SU-DHL-6 (cell line): ENCODE measurements at regions not wholly inside any gene's neighbourhood (a gene's known extent, or its start where the extent isn't known, plus 50 kb on each side); places are given as distances from the start of the nearest gene placed in this dataset.

Experiments
- H2AFZ ChIP-seq: fragments of 200-600 bp; sonication (generic); 2 replicates; pipeline ENCODE4 v1.6.1; 2014; ENCODE audit warnings: low read depth, mild to moderate bottlenecking, moderate library complexity, mixed read lengths, antibody characterized with exemption, low read length; ENCODE audit not compliant: severe bottlenecking
- H3F3A ChIP-seq: fragments of 200-600 bp; shearing (Covaris generic); 2 replicates; pipeline ENCODE4 v1.6.0; 2016; ENCODE audit warnings: antibody characterized with exemption, mild to moderate bottlenecking; ENCODE audit not compliant: insufficient read depth
- H3K27ac ChIP-seq: fragments of 200-600 bp; sonication (generic); 2 replicates; pipeline ENCODE4 v1.5.1; 2016; ENCODE audit warnings: low read depth, mild to moderate bottlenecking, low read length, moderate library complexity, mixed read lengths
- H3K27me3 ChIP-seq: fragments of 200-600 bp; sonication (generic), shearing (Covaris generic); 2 replicates; pipeline ENCODE4 v1.6.0; 2014; ENCODE audit warnings: mild to moderate bottlenecking, low read length
- H3K36me3 ChIP-seq: fragments of 200-600 bp; sonication (generic); 2 replicates; pipeline ENCODE4 v1.6.1; 2014; ENCODE audit warnings: mild to moderate bottlenecking, low read length, mixed read lengths
- H3K4me2 ChIP-seq: fragments of 300-600, 200-600 bp; shearing (Covaris generic), sonication (generic); 2 replicates; pipeline ENCODE4 v1.6.0; 2014; ENCODE audit warnings: low read length, low read depth, mild to moderate bottlenecking; ENCODE audit not compliant: poor library complexity, severe bottlenecking
- H3K4me3 ChIP-seq: fragments of 200-600 bp; sonication (generic); 2 replicates; pipeline ENCODE4 v1.5.1; 2014; ENCODE audit warnings: antibody characterized with exemption, low read length, mild to moderate bottlenecking, mixed read lengths; ENCODE audit not compliant: insufficient read depth, poor library complexity, severe bottlenecking
- H3K79me2 ChIP-seq: fragments of 200-600 bp; sonication (generic); 2 replicates; pipeline ENCODE4 v1.6.1; 2014; ENCODE audit warnings: mild to moderate bottlenecking, low read length, moderate library complexity; ENCODE audit not compliant: insufficient read depth
- H3K9ac ChIP-seq: fragments of 200-600 bp; sonication (generic); 2 replicates; pipeline ENCODE4 v1.7.0; 2014; ENCODE audit warnings: mild to moderate bottlenecking, low read length
- H3K9me2 ChIP-seq: fragments of 200-600 bp; sonication (generic); replicated peaks from 2 replicates; pipeline ENCODE4 v1.6.1; 2014; ENCODE audit warnings: low read length; ENCODE audit not compliant: insufficient read depth
- H3K9me3 ChIP-seq: fragments of 200-600 bp; sonication (generic); 2 replicates; pipeline ENCODE4 v1.6.1; 2014; ENCODE audit warnings: low read length, mixed read lengths; ENCODE audit not compliant: insufficient read depth
- H4K20me1 ChIP-seq: fragments of 200-600 bp; sonication (generic); 2 replicates; pipeline ENCODE4 v1.6.1; 2014; ENCODE audit warnings: low read depth, mild to moderate bottlenecking, antibody characterized with exemption, low read length, moderate library complexity, mixed read lengths
- CTCF ChIP-seq: fragments of 200-600 bp; sonication (generic); IDR thresholded peaks from one replicate; pipeline ENCODE4 v1.5.1; 2017; ENCODE audit warnings: antibody characterized with exemption, mild to moderate bottlenecking, low read length, moderate library complexity; ENCODE audit not compliant: insufficient read depth, poor library complexity, severe bottlenecking
- EZH2phosphoT487 ChIP-seq: fragments of 200-600 bp; sonication (generic), shearing (Covaris generic); conservative IDR thresholded peaks from 2 replicates; pipeline ENCODE4 v1.6.1; 2018; ENCODE audit warnings: mild to moderate bottlenecking, antibody characterized with exemption, low read length, moderate library complexity, mixed read lengths

GRCh38 chr7:3201306-3201705, 99.7 kb upstream of the SDK1 start:
- Histone ChIP-seq H3K4me2 (no peak overlapping the region), H3K27ac (no peak overlapping the region), H3K9me3 (no peaks in the 10 kb centered on the region), H4K20me1 (no peaks in the 10 kb centered on the region), H3K4me3 (no peak overlapping the region), H3K9ac (no peak overlapping the region), H3K79me2 (no peaks in the 10 kb centered on the region), H3K36me3 (no peaks in the 10 kb centered on the region), H3F3A (no peaks in the 10 kb centered on the region), H3K27me3 (no peaks in the 10 kb centered on the region), H2AFZ (no peak overlapping the region), H3K9me2 (no peaks in the 10 kb centered on the region)
- TF ChIP-seq EZH2phosphoT487 (no peak), CTCF (no peak)

- Histone ChIP-seq H3K9me3 (no peaks in the 10 kb centered on the region), H3K27me3 (no peaks in the 10 kb centered on the region), H2AFZ (no peak overlapping the region), H3K27ac (no peak overlapping the region), H3K9me2 (no peaks in the 10 kb centered on the region), H3K9ac (no peak overlapping the region), H3K79me2 (no peaks in the 10 kb centered on the region), H3F3A (no peaks in the 10 kb centered on the region), H3K36me3 (no peaks in the 10 kb centered on the region), H3K4me2 (no peak overlapping the region), H4K20me1 (no peaks in the 10 kb centered on the region), H3K4me3 (no peak overlapping the region)
- TF ChIP-seq EZH2phosphoT487 (no peak), CTCF (no peak)
Observed at GRCh38 chr7:3201937-3202710, 98.9 kb upstream of the SDK1 start.

- no peak overlapping the region for H3K27ac ChIP-seq
- TF ChIP-seq CTCF (no peak), EZH2phosphoT487 (no peak)
- no peak overlapping the region for H3K9ac ChIP-seq
- H3K79me2 ChIP-seq = no peaks in the 10 kb centered on the region
- no peaks in the 10 kb centered on the region for H3K27me3 ChIP-seq
- no peaks in the 10 kb centered on the region for H3F3A ChIP-seq
- H3K9me2 ChIP-seq = no peaks in the 10 kb centered on the region
- no peak overlapping the region for H2AFZ ChIP-seq
- H3K9me3 ChIP-seq = no peaks in the 10 kb centered on the region
- no peak overlapping the region for H3K4me3 ChIP-seq
- H4K20me1 ChIP-seq = no peaks in the 10 kb centered on the region
- no peaks in the 10 kb centered on the region for H3K36me3 ChIP-seq
- H3K4me2 ChIP-seq = no peak overlapping the region
Observed at GRCh38 chr7:3204526-3204925, 96.5 kb upstream of the SDK1 start.
